HG03575 (cell line): ENCODE measurements at regions not wholly inside any gene's neighbourhood (a gene's known extent, or its start where the extent isn't known, plus 50 kb on each side); places are given as distances from the start of the nearest gene placed in this dataset.
"Not testable (repeated sequence)": the region's sequence is repeated elsewhere in the genome, so short reads cannot be mapped to it uniquely, and the experiment has no call there.

ENCODE experiments used
- ATAC-seq: cut with Tn5 transposase; IDR thresholded peaks from one replicate; pipeline ENCODE4 v1.9.1; 2021; ENCODE audit not compliant: unreplicated experiment, insufficient number of reproducible peaks, low FRiP score; ENCODE audit errors: extremely low read depth

DNA sequence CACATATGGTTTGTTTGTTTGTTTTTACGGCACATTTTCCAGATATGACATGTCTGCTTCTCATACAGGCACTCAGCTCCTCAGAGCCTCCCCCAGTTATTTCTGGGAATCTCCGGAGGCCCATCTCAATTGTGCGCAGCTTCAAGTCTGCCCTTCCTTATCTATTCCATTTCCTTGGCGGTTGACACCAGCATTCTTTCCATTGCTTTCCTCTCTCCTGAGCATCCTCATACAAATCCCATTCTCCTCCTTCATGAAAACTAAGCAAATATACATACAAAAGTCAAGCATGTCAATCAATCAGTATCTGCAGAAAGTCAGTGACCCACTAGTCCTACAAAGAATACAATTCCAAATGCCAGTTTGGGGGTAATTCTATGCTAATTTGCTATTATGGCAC lies 166.7 kb downstream of the SQOR start:
- ATAC-seq, result no peak

DNA sequence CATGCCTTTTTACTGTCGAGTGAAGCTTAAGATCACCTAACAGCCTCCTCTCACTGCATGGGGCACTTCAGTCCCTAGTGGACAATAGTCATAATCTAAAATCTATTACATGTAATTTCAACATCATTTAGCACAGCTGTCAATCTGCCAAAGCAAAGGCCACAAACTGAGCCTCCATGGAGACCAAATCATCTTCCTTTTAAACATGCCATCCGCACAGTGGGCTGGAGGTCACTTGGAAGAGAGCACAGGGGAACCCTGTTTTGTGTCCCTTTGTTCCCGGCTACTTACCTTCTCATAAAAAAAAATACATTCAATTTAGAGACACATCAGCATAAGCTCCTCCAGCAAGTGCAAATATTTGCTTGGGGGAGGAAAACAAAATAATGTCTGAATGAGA lies 167.3 kb downstream of the SQOR start:
- no peak for ATAC-seq

DNA sequence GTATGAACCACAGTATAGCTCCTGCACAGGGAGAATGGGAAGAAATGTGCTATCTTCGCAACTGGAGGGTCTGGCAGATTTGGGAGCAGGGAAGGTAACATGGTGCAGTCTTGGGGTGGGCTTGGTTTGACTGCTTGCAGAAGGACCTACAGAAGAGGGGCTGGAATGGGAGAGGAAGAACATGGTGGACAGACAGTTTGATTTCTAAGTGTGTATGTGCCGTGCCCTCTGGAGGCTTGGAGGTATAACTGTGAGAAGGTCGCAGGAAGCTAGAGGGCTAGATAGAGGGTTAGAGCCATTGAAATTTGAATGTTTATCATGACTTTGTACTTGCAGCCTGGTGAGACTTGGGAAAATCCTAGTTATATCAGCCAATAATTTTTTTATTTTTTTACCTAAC lies 169.2 kb downstream of the SQOR start:
- no peak for ATAC-seq

DNA sequence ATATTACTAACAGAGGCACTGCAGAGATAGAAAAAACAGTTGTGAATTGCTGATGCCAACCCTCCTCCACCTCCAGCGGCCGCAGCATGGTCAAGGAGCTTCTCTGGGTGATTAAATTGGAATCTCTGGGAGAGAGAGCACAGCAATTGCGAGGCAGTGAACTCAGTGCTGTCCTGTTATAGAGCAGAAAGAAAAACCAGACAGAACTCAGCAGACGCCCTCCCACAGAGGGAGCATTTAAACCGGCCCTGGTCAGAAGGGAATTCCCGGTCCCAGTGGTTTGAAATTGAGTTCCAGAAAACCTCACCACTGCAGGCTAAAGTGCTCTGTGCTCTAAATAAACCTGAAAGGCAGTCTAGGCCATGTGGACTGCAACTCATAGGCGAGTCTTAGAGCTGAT lies 175.4 kb downstream of the SQOR start:
- no peak for ATAC-seq

DNA sequence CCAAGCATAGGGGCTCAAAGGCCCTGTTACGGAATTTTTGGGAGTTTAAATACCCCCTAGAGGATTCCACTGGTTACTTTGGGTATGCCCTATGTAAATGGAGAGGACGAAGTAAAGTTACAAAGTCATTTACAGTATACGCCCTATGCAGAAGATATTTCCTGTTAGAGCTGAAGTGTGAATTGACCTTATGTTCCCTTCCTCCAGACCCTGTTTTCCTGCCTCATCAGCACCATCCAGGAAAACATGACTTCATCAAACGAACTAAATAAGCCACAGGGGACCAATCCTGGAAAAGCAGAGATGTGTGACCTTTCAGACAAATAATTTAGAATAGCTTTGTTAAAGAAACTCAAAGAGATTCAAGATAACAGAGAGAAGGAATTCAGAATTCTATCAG lies 177.4 kb downstream of the SQOR start:
- no peak for ATAC-seq

DNA sequence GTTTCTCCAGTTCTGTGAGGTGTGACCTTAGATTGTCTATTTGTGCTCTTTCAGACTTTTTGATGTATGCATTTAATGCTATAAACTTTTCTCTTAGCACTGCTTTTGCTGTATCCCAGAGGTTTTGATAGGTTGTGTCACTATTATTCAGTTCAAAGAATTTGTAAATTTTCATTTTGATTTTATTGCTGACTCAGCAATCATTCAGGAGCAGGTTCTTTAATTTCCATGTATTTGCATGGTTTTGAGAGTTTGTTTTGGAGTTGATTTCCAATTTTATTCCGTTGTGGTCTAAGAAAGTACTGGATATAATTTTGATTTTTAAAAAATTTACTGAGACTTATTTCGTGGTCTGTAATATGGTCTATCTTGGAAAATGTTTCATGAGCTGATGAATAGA lies 182.7 kb downstream of the SQOR start:
- ATAC-seq, result not testable (repeated sequence)

DNA sequence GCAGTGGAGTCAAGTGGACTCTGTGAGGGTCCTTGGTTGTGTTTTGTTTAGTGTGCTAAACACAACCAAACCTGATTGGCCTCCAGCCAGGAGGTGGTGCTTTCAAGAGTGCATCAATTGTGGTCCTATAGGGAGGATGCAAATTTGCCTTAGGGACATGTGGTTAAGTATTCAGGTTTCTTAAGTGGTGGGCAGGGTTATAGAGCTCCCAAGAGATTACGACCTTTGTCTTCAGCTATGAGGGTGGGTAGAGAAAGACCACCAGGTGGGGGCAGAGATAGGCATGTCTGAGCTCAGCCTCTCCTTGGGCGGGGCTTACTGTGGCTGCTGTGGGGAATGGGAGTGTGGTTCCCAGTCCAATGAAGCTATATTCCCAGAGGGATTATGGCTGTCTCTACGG lies 186.6 kb downstream of the SQOR start:
- ATAC-seq, result no peak

DNA sequence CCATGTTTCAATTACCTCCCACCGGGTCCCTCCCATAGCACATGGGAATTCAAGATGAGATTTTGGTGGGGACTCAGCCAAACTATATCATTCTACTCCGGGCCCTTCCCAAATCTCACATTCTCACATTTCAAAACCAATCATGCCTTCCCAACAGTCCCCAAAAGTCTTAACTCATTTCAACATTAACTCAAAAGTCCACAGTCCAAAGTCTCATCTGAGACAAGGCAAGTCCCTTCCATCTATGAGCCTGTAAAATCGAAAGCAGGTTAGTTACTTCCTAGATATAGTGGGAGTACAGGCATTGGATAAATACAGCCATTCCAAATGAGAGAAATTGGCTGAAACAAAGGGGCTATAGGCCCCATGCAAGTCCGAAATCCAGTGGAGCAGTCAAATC lies 188.1 kb downstream of the SQOR start:
- not testable (repeated sequence) for ATAC-seq

DNA sequence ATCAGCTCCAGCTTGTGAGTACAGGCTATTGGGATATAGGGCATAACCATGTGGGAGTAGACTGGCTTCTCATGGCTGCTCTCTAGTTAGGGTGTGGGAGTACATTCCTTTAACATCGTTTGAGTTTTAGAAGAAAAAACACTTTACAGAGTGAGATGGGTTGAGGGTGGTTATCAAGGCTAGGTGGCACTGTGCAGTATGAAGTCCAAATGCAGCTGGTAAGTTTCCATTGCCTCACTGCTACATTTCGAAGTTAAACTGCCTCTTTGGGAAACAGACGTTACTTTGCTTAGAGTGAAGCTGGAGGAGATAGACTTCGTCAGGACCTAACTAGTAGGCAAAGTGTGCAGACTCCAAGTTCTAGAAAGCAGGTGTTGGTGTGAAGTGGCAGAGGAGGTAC lies 192.4 kb downstream of the SQOR start:
- ATAC-seq, result no peak

DNA sequence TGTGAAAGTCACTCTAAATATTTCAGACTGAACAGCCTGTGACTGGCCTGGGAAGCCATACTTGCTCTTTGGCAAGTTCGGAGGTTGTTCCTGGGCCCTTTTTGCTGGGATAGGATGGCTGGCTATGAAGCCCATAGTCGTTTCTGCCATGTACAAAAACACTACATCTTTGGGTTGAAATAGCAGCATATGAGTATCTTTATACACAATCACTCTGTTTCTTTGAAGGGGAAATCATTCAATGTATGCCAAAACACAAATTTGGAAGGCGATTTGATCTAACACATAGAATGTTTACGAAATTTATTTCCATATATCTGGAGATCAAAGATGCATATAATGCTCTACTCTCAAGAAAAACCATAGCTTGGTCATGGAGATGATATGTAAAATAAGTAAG lies 192.9 kb downstream of the SQOR start:
- ATAC-seq, result no peak

DNA sequence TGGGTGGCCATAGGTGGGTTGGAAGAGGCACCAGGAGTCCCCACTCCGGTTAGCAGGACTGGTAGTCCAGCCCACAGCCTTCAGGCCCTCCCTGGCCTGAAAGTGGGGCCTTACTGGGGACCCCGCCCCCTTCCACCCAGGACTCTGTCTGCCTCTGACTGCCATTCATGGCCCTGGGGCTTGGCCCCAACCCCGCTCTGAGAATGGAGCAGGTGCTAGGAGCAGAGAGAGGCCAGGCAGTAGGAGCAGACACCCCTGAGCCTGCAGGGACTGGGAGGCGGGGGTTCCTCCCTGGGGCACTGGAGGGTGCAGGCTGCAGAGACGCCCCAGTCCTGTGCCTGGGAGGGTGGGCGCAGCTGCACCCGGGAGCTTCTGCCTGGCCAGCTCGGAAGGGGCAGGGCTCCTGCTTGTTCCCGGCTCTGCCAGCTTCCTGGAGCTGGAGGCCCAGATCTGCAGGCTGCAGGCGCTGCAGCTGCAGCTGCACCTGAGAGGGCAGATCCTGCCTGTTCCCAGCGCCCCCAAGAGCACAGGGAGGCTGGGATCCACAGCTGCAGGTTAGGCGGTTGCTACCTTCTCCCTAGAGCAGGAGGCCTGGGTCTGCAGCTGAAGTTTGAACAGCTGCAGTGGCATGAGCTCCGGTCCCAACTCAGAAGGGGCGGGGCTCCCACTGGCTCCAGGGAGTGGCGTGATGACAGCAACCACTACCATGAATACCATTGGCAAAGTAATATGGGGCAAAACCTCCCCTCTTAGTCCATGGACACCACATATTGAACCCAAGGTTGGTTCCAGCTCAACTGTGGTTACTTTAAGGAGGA lies 194.7 kb downstream of the SQOR start:
- no peak for ATAC-seq

DNA sequence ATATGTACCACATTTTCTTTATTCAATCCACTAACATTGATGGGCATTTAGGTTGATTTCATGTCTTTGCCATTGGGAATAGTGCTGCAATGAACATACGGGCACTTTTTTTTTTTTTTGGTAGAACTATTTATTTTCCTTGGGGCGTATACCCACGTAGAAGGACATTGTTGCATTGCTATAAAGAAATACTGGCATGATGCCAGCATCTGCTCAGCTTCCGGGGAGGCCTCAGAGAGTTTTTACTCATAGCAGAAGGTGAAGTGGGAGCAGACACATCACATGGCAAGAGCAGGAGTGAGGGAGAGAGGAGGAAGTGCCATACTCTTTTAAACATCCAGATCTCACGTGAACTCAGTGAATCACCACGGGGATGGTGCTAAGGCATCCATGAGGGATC lies 197.0 kb downstream of the SQOR start:
- no peak for ATAC-seq

DNA sequence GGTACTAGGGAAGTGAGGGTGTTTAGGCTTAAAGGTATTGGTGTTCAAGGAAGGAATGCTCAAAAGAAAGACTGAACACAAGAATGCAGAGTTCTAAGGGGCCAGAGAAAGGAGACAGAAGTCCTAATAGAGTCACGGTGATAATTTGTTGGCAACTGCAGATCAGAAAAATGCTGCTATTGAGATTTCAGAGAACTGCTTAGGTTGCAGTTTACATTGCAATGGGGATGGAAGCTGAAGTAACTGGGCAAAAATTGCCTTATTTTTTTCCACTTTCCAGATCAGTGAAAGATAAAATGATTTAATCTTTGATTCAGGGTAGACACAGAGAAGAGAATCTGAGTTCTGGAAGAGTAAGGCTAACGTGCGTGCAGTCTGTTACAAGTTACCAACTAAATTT lies 199.8 kb downstream of the SQOR start:
- no peak for ATAC-seq

DNA sequence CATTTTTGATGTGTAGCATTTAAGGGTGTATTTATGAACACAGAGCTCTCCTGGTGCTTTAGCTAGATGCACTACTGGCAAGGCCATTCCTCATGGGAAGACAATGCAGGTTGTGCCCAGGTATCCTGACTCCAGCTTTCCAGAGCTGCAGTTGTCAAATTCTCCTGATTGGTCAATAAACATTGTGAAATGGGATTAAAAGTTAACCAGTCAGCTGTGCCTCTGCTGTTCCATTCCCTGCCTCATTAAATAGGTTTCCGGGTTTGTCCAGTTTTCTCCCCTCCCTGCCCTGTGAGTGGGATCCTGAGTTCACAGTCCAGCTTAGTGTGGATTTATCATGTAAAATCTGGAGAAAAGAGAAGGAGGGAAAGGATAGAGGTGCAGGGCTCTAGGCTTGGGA lies 207.3 kb downstream of the SQOR start:
- ATAC-seq, result no peak

DNA sequence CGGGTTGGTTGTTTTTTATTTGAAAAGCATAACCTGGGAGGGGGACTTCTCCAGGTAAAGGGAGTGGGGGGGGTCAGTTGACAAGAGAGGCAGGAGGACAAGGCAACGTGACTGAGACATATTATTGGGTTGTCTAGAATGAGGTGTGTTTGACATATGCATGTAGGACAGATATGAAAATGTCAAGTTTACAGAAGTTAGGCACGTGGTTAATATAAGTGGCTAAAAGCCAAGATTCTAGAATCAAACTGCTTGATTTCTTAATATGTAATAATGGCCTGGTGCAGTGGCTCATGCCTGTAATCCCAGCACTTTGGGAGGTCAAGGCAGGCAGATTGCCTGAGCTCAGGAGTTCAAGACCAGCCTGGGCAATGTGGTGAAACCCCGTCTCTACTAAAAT lies 212.8 kb downstream of the SQOR start:
- no peak for ATAC-seq

DNA sequence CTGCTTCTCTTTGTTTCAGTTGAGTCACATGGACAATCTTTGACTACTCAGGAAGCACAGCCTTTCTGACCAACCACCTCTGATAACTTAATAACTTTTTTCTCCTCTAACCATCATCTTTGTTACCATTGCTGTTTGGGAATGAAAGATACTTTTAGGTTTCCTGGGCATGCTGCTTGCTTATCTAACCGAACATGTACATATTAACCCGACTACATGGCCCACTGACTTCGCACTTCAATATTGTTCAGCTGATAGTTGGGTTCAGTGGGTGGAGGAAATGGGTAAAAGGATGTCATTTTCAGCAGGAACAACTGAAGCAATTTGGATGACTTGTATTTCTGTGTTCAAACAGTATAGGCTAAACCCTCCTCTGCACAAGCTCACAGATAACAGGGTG lies 214.3 kb downstream of the SQOR start:
- no peak for ATAC-seq

DNA sequence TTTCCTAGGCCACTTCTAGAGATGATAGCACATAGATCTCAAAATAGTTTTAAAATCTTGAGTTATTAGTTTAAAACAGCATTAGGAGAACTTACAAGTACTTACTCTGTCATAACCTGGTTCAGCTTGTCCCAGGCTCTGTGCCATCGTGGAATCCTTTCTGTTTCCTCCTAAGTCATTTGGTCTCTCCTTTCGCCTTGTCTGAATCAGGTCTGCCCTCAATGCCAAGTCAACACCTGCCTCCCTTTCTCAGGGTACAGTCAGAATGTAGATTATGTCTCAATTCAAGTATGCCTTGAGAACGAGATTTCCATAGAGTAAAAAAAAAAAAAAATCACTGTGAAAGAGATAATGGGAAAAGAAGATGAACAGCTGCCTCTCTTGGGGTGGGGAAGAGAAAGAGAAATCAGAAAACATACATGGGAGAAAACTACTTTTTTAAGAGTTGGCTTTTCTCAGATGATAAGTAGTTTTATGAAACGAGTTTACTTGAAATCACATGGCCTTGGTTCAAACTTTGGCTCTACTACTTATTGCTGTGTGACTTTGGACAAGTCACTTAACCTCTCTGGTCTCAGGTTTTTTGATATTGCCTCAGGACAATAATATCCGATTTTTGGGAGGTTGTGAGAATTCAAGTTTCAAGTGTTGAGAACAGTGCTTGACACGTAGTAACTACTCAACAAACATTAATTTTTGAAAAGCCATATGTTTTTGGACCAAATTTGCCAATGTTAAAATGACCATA lies 219.8 kb downstream of the SQOR start:
- no peak for ATAC-seq

DNA sequence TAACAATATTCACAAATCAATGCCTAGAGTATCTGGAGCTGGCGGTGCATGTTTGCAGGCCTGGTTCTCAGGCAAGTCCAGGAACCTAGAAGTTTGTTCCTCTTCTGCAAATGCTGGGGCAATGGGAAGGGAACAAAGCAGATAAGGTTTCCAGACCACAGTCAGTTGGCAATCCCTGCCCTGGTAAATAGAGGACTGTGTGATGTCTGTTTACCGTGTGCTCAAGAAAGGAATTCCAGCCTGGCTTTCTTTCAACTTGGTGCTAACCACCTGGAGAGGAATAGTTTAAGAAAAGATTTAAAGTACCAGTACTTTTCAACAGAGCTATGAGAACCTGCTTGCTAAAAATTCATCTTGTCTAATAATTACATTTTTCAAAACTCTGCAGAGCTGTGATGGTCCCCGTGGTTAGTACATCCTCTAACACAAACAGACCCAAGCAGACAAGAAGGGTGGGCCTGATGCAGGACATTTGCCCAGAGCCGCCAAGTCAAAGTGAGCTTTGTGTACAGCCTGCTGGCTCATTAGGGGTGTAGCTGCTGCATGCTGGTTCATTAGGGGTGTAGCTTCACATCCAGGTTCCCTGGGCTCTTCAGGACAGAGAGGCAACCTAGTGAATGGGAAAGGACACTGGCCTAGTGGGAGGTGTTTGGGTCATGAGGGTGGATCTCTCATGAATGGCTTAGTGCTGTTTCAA lies 220.5 kb downstream of the SQOR start:
- no peak for ATAC-seq

DNA sequence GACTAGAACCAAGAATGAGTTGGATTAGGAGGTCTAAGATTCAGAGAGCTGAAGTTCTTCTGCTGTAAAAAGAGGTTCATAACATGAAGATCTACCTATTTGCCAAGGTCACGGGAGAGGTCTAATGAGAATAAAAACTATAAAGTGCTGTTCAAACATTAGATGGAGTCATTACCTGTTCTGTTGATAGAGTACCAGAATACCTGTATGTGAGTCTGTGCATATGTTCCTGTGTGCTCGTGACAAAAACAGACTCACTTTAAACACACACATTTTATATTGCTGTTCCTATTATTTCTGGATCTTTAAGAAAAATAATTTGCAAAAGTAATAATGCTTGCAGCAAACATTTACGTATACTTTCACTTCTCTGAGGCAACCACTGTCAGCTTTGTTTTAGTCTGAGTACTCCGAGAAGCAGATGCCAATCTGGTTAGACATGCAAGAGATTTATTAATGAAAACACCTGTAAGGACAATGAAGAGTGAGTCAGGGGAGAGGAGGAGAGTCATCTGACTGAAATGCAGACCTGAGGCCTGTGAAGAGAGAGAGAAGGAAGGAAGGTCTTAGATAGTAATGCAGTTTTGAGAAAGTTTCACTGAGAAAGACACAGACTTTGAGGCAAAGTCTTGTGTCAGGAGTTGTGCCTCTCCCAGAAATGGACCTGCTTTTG lies 221.2 kb downstream of the SQOR start:
- no peak for ATAC-seq

DNA sequence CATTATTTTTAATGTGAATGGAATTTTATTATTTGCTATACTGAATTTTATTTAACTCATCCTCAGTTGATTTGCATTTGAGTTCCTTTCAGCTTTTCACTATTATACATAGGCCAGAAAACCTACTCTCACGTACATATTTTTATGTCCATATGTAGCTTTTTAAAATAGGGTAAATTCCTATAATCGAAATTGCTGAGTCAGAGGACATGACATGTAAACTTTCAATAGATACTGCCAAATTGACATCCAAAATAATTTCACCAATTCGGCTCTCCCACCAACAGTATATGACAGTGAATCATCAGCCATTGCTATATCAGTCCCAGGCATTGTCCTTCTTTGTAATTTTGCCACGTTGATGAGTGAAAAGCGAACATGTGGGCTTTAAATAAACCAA lies 222.5 kb downstream of the SQOR start:
- no peak for ATAC-seq
